ENCODE measurements at regions not wholly inside any gene's neighbourhood (a gene's known extent, or its start where the extent isn't known, plus 50 kb on each side); places are given as distances from the start of the nearest gene placed in this dataset.

DNA sequence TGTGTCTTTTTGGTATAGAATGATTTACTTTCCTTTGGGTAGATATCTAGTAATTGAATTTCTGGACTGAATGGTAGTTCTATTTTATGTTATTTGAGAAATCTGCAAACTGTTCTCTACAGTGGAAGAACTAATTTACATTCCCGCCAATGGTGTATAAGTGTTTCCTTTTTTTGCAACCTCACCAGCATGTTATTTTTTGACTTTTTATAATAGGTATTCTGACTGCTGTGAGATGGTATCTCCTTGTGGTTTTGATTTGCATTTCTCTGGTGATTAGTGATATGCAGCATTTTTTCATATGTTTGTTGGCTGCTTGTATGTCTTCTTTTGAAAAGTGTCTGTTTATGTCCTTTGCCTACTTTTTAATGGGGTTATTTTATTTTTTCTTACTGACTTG is 607.2 kb downstream of the OTOL1 start:
- DNase-seq, result no peak
- Histone ChIP-seq H4K5ac (ENCODE audit: insufficient read length, low read depth, low read length) (no peak overlapping the region), H3K14ac (ENCODE audit: insufficient read depth, low read length) (no peak overlapping the region), H3K56ac (ENCODE audit: insufficient read length, low read depth, low read length) (no peak overlapping the region), H4K8ac (replicated peaks; ENCODE audit: insufficient read length, low read depth, low read length) (no peak overlapping the region), H3K27ac (ENCODE audit: insufficient read length, low read depth, low read length) (no peak overlapping the region), H3K4me2 (ENCODE audit: insufficient read depth, insufficient read length, low read length) (no peak overlapping the region), H2BK120ac (ENCODE audit: low read depth, low read length, poor library complexity, severe bottlenecking) (no peak overlapping the region), H3K9ac (ENCODE audit: extremely low read depth, insufficient read length, low read length) (no peak overlapping the region), H2AFZ (ENCODE audit: low read length) (no peak overlapping the region), H3T11ph (ENCODE audit: low read length) (no peak overlapping the region), H3K4ac (ENCODE audit: low read depth, low read length) (no peak overlapping the region), H3K23ac (ENCODE audit: insufficient read length, low read depth, low read length) (no peak overlapping the region), H2BK15ac (ENCODE audit: low read depth, low read length) (no peak overlapping the region), H2BK20ac (ENCODE audit: low read depth, low read length, poor library complexity, severe bottlenecking) (no peak overlapping the region), H2BK12ac (ENCODE audit: insufficient read length, low read depth, low read length) (no peak overlapping the region), H3K18ac (ENCODE audit: insufficient read length, low read depth, low read length) (no peak overlapping the region), H4K91ac (ENCODE audit: insufficient read length, low read depth, low read length) (no peak overlapping the region), H2BK5ac (ENCODE audit: insufficient read length, low read length) (no peak overlapping the region), H3K27me3 (ENCODE audit: insufficient read depth, low read length) (no peaks in the 10 kb centered on the region), H2AK5ac (ENCODE audit: insufficient read length, low read length) (no peak overlapping the region), H3K79me1 (ENCODE audit: insufficient read depth, low read depth, low read length, poor library complexity, severe bottlenecking) (no peaks in the 10 kb centered on the region), H3K4me1 (ENCODE audit: insufficient read depth, low read length) (no peaks in the 10 kb centered on the region), H3K79me2 (ENCODE audit: insufficient read depth, low read length) (no peaks in the 10 kb centered on the region), H4K20me1 (ENCODE audit: control insufficient read depth, insufficient read depth, insufficient read length) (no peaks in the 10 kb centered on the region), H3K9me3 (ENCODE audit: control insufficient read depth, low read depth, low read length) (no peaks in the 10 kb centered on the region), H3K23me2 (ENCODE audit: insufficient read length, low read depth, low read length, poor library complexity, severe bottlenecking) (no peaks in the 10 kb centered on the region)
- TF ChIP-seq, protein P1, sequence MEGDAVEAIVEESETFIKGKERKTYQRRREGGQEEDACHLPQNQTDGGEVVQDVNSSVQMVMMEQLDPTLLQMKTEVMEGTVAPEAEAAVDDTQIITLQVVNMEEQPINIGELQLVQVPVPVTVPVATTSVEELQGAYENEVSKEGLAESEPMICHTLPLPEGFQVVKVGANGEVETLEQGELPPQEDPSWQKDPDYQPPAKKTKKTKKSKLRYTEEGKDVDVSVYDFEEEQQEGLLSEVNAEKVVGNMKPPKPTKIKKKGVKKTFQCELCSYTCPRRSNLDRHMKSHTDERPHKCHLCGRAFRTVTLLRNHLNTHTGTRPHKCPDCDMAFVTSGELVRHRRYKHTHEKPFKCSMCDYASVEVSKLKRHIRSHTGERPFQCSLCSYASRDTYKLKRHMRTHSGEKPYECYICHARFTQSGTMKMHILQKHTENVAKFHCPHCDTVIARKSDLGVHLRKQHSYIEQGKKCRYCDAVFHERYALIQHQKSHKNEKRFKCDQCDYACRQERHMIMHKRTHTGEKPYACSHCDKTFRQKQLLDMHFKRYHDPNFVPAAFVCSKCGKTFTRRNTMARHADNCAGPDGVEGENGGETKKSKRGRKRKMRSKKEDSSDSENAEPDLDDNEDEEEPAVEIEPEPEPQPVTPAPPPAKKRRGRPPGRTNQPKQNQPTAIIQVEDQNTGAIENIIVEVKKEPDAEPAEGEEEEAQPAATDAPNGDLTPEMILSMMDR (conservative IDR thresholded peaks at IDR 0.05), result no peak
- H3K9me3 Mint-ChIP-seq, result no peaks in the 10 kb centered on the region; a peak in 1 of 5 replicates
- peaks cover 0 to 3% (median 2%) of the 10 kb centered on the region in 3 experiments; a peak in 3 of 7 replicates for H3K36me3 Mint-ChIP-seq (ENCODE audit: insufficient read depth in 1 of 3, low read depth in 3 of 3)
- H3K27me3 Mint-ChIP-seq (ENCODE audit: low read depth), result no peaks in the 10 kb centered on the region
- peaks cover 0 to 6% of the 10 kb centered on the region in 2 experiments; a peak in 3 of 4 replicates for H3K4me1 Mint-ChIP-seq
- H3K4me3 Mint-ChIP-seq, result no peak overlapping the region
- no CpG with 5 or more reads among the region's 1 CpG for WGBS (ENCODE audit: extremely low coverage, insufficient read length, low lambda C conversion rate)
- H3K27ac Mint-ChIP-seq, result no peak overlapping the region

All from H9 (cell line).